ENCODE measurements at regions not wholly inside any gene's neighbourhood (a gene's known extent, or its start where the extent isn't known, plus 50 kb on each side); places are given as distances from the start of the nearest gene placed in this dataset.

GRCh38 chr21:40964691-40965090, 117.7 kb upstream of the DSCAM start:
- no peak overlapping the region for H3K9ac ChIP-seq
- no peaks in the 10 kb centered on the region for H4K20me1 ChIP-seq
- no peak overlapping the region for H3K27ac ChIP-seq
- H3K36me3 ChIP-seq = no peaks in the 10 kb centered on the region
- no peak overlapping the region for H3K4me3 ChIP-seq
- H3K4me1 ChIP-seq = peaks cover 0 to 8% (median 0%) of the 10 kb centered on the region in 10 experiments; a peak in 1 of 20 replicates
- peaks cover 0 to 3% (median 0%) of the 10 kb centered on the region in 11 experiments; a peak in 1 of 22 replicates for H3K9me3 ChIP-seq (replicated peaks in 1 of 11)
- no peak overlapping the region for H3K4me2 ChIP-seq
- no peak for TF ChIP-seq Cebpa-rat (IDR thresholded peaks at IDR 0.05)
- H3K27me3 ChIP-seq = no peaks in the 10 kb centered on the region

GRCh38 chr21:40967771-40968170, 120.8 kb upstream of the DSCAM start:
- no peaks in the 10 kb centered on the region for H3K36me3 ChIP-seq
- H4K20me1 ChIP-seq = no peaks in the 10 kb centered on the region
- no peak for TF ChIP-seq Cebpa-rat (IDR thresholded peaks at IDR 0.05)
- H3K9me3 ChIP-seq (replicated peaks in 1 of 11) = no peaks in the 10 kb centered on the region
- H3K4me1 ChIP-seq = peaks cover 0 to 8% (median 0%) of the 10 kb centered on the region in 10 experiments; a peak in 1 of 20 replicates
- H3K4me3 ChIP-seq = no peak overlapping the region
- no peak overlapping the region for H3K4me2 ChIP-seq
- no peak overlapping the region for H3K9ac ChIP-seq
- no peaks in the 10 kb centered on the region for H3K27me3 ChIP-seq
- no peak overlapping the region for H3K27ac ChIP-seq

- peaks cover 0 to 3% (median 0%) of the 10 kb centered on the region in 11 experiments; a peak in 1 of 22 replicates for H3K36me3 ChIP-seq
- peaks cover 4 to 15% (median 11%) of the 10 kb centered on the region in 10 experiments; a peak in 19 of 20 replicates for H3K4me1 ChIP-seq
- no peak overlapping the region for H3K4me3 ChIP-seq
- no peak for TF ChIP-seq Cebpa-rat (IDR thresholded peaks at IDR 0.05)
- H3K4me2 ChIP-seq = no peak overlapping the region
- peaks cover 0 to 3% (median 0%) of the 10 kb centered on the region in 11 experiments; a peak in 1 of 22 replicates for H4K20me1 ChIP-seq
- no peak overlapping the region for H3K9ac ChIP-seq
- H3K27me3 ChIP-seq = no peaks in the 10 kb centered on the region
- peaks cover 6 to 18% (median 13%) of the 10 kb centered on the region in 11 experiments; a peak in 21 of 22 replicates for H3K9me3 ChIP-seq (replicated peaks in 1 of 11)
- H3K27ac ChIP-seq = no peak overlapping the region
These were observed 125.2 kb upstream of the DSCAM start for GRCh38 chr21:40972151-40972550.

- Histone ChIP-seq H3K4me1 (peaks cover 4 to 26% (median 14%) of the 10 kb centered on the region in 10 experiments; a peak in 19 of 20 replicates), H3K27ac (peak overlapping the region in 6 of 11 experiments; percentile 10 to 53 (median 37); a peak in 9 of 22 replicates), H3K9ac (no peak overlapping the region), H3K4me3 (no peak overlapping the region), H3K9me3 (replicated peaks in 1 of 11) (peaks cover 19 to 34% (median 26%) of the 10 kb centered on the region in 11 experiments), H3K36me3 (peaks cover 0 to 3% (median 0%) of the 10 kb centered on the region in 11 experiments; a peak in 1 of 22 replicates), H3K4me2 (peak overlapping the region in 10 of 11 experiments; percentile 11 to 83 (median 56); a peak in 17 of 22 replicates), H3K27me3 (no peaks in the 10 kb centered on the region), H4K20me1 (peaks cover 0 to 3% (median 0%) of the 10 kb centered on the region in 11 experiments; a peak in 1 of 22 replicates)
- no peak for TF ChIP-seq Cebpa-rat (IDR thresholded peaks at IDR 0.05)
These were observed 129.5 kb upstream of the DSCAM start for GRCh38 chr21:40976198-40977109.

- no peak overlapping the region for H3K9ac ChIP-seq
- H3K4me3 ChIP-seq = no peak overlapping the region
- H3K36me3 ChIP-seq = no peaks in the 10 kb centered on the region
- H3K4me1 ChIP-seq = no peaks in the 10 kb centered on the region
- H4K20me1 ChIP-seq = no peaks in the 10 kb centered on the region
- peaks cover 12 to 25% (median 21%) of the 10 kb centered on the region in 11 experiments for H3K9me3 ChIP-seq (replicated peaks in 1 of 11)
- H3K27ac ChIP-seq = no peak overlapping the region
- TF ChIP-seq Cebpa-rat (IDR thresholded peaks at IDR 0.05) = no peak
- H3K4me2 ChIP-seq = no peak overlapping the region
- no peaks in the 10 kb centered on the region for H3K27me3 ChIP-seq
These were observed 138.4 kb upstream of the DSCAM start for GRCh38 chr21:40985370-40985769.

GRCh38 chr21:40990366-40990765, 143.4 kb upstream of the DSCAM start:
- H3K27ac ChIP-seq = no peak overlapping the region

GRCh38 chr21:40997831-40998230, 150.9 kb upstream of the DSCAM start:
- Histone ChIP-seq H4K20me1 (no peaks in the 10 kb centered on the region), H3K4me3 (no peak overlapping the region)
- TF ChIP-seq Cebpa-rat (IDR thresholded peaks at IDR 0.05) = no peak

More at GRCh38 chr21:40990366-40990765, 143.4 kb upstream of the DSCAM start:
- no peak for TF ChIP-seq Cebpa-rat (IDR thresholded peaks at IDR 0.05)
- Histone ChIP-seq H3K4me2 (no peak overlapping the region), H3K4me3 (no peak overlapping the region), H3K27me3 (no peaks in the 10 kb centered on the region), H3K36me3 (no peaks in the 10 kb centered on the region), H3K9ac (no peak overlapping the region), H4K20me1 (no peaks in the 10 kb centered on the region), H3K4me1 (no peaks in the 10 kb centered on the region), H3K9me3 (replicated peaks in 1 of 11) (no peaks in the 10 kb centered on the region)

GRCh38 chr21:41000838-41001237, 153.9 kb upstream of the DSCAM start:
- Histone ChIP-seq H3K9ac (no peak overlapping the region), H3K9me3 (replicated peaks in 1 of 11) (peaks cover 0 to 35% (median 19%) of the 10 kb centered on the region in 11 experiments; a peak in 20 of 22 replicates), H3K4me3 (no peak overlapping the region), H3K27me3 (no peaks in the 10 kb centered on the region), H3K36me3 (no peaks in the 10 kb centered on the region), H4K20me1 (no peaks in the 10 kb centered on the region), H3K4me1 (no peaks in the 10 kb centered on the region), H3K27ac (no peak overlapping the region), H3K4me2 (no peak overlapping the region)
- TF ChIP-seq Cebpa-rat (IDR thresholded peaks at IDR 0.05) = no peak

More at GRCh38 chr21:40997831-40998230, 150.9 kb upstream of the DSCAM start:
- Histone ChIP-seq H3K27me3 (no peaks in the 10 kb centered on the region), H3K9ac (no peak overlapping the region), H3K4me2 (no peak overlapping the region), H3K9me3 (replicated peaks in 1 of 11) (peaks cover 0 to 35% (median 19%) of the 10 kb centered on the region in 11 experiments; a peak in 20 of 22 replicates), H3K36me3 (no peaks in the 10 kb centered on the region), H3K27ac (no peak overlapping the region), H3K4me1 (no peaks in the 10 kb centered on the region)

GRCh38 chr21:41006636-41007035, 159.7 kb upstream of the DSCAM start:
- Histone ChIP-seq H3K9me3 (replicated peaks in 1 of 11) (peaks cover 0 to 9% (median 5%) of the 10 kb centered on the region in 11 experiments; a peak in 13 of 22 replicates), H3K36me3 (no peaks in the 10 kb centered on the region), H3K27ac (no peak overlapping the region), H4K20me1 (no peaks in the 10 kb centered on the region), H3K27me3 (no peaks in the 10 kb centered on the region), H3K4me3 (no peak overlapping the region), H3K4me2 (no peak overlapping the region), H3K9ac (no peak overlapping the region), H3K4me1 (no peaks in the 10 kb centered on the region)
- TF ChIP-seq Cebpa-rat (IDR thresholded peaks at IDR 0.05) = no peak
